ENCODE measurements at regions not wholly inside any gene's neighbourhood (a gene's known extent, or its start where the extent isn't known, plus 50 kb on each side); places are given as distances from the start of the nearest gene placed in this dataset.
A peak's percentile ranks its signal among the peaks of the same experiment; 100 is the strongest.

DNA sequence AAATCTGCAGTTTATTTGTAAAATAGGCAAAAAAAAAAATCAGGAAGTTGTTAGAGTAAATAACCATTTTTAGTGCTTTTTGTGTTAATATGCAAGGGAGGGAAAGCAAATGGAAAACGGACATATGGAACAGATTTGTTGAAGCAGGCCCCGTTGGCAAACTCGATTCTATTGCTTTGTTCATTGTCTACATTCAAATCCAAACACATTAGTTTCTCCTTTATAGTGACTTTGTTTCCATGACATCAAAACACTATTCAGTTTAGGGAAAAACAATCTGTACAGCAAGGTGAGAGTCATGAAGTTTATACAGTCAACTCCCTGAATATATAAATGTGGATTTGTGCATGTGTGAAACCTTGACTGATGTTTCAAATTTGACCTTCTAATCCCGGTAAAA is 142.2 kb downstream of the FAM47A start:
- Histone ChIP-seq H2BK5ac (ENCODE audit: low read length) (no peak overlapping the region), H3K79me1 (ENCODE audit: low read depth, low read length) (no peaks in the 10 kb centered on the region), H3K27ac (replicated peaks; ENCODE audit: low read length) (no peak overlapping the region), H3K36me3 (replicated peaks in 1 of 2; ENCODE audit: control insufficient read depth in 2 of 2, insufficient read depth in 2 of 2, low read length in 2 of 2) (no peaks in the 10 kb centered on the region), H3K4me1 (ENCODE audit: control insufficient read depth in 2 of 2, insufficient read depth in 1 of 2, low read depth in 1 of 2, low read length in 2 of 2) (no peaks in the 10 kb centered on the region), H2BK12ac (ENCODE audit: low read length) (no peak overlapping the region), H2BK120ac (ENCODE audit: low read depth, low read length) (no peak overlapping the region), H3K4ac (ENCODE audit: low read length) (no peak overlapping the region), H3K23ac (ENCODE audit: low read depth, low read length, poor library complexity) (no peak overlapping the region), H2AK5ac (ENCODE audit: low read depth, low read length) (no peak overlapping the region), H3K9me3 (replicated peaks in 1 of 2; ENCODE audit: control insufficient read depth in 2 of 2, insufficient read depth in 1 of 2, low read depth in 1 of 2, low read length in 2 of 2) (no peaks in the 10 kb centered on the region), H2AFZ (ENCODE audit: low read length) (no peak overlapping the region), H4K91ac (ENCODE audit: low read depth, low read length, poor library complexity) (no peak overlapping the region), H3K9ac (ENCODE audit: low read depth, low read length, poor library complexity) (no peak overlapping the region), H3K14ac (ENCODE audit: low read length) (no peak overlapping the region), H3K27me3 (ENCODE audit: control insufficient read depth in 3 of 3, insufficient read depth in 3 of 3, low read depth in 1 of 3, low read length in 3 of 3) (no peaks in the 10 kb centered on the region), H3K18ac (ENCODE audit: low read length) (no peak overlapping the region), H3K4me3 (ENCODE audit: low read length in 2 of 2) (no peak overlapping the region), H4K8ac (ENCODE audit: low read depth, low read length) (no peak overlapping the region), H3K4me2 (ENCODE audit: insufficient read depth, low read length, poor library complexity, severe bottlenecking) (no peak overlapping the region), H2BK15ac (ENCODE audit: low read length) (no peak overlapping the region)
- no CpG with 5 or more reads among the region's 4 CpGs for WGBS, 2 donors (ENCODE audit: extremely low coverage in 2 of 2, insufficient read length in 2 of 2, insufficient replicate concordance in 1 of 2)
- no peak for DNase-seq (ENCODE audit: low spot score)

GRCh38 chrX:33987458-33987857 is 144.7 kb downstream of the FAM47A start:
- Histone ChIP-seq H3K4me1 (ENCODE audit: control insufficient read depth in 2 of 2, insufficient read depth in 1 of 2, low read depth in 1 of 2, low read length in 2 of 2) (no peaks in the 10 kb centered on the region), H3K9ac (ENCODE audit: low read depth, low read length, poor library complexity) (no peak overlapping the region), H3K79me1 (ENCODE audit: low read depth, low read length) (no peaks in the 10 kb centered on the region), H4K91ac (ENCODE audit: low read depth, low read length, poor library complexity) (no peak overlapping the region), H3K4me3 (ENCODE audit: low read length in 2 of 2) (no peak overlapping the region), H3K18ac (ENCODE audit: low read length) (no peak overlapping the region), H3K23ac (ENCODE audit: low read depth, low read length, poor library complexity) (no peak overlapping the region), H3K27me3 (ENCODE audit: control insufficient read depth in 3 of 3, insufficient read depth in 3 of 3, low read depth in 1 of 3, low read length in 3 of 3) (no peaks in the 10 kb centered on the region), H3K9me3 (replicated peaks in 1 of 2; ENCODE audit: control insufficient read depth in 2 of 2, insufficient read depth in 1 of 2, low read depth in 1 of 2, low read length in 2 of 2) (no peaks in the 10 kb centered on the region), H2AK5ac (ENCODE audit: low read depth, low read length) (no peak overlapping the region), H2BK5ac (ENCODE audit: low read length) (no peak overlapping the region), H2BK120ac (ENCODE audit: low read depth, low read length) (no peak overlapping the region), H4K8ac (ENCODE audit: low read depth, low read length) (no peak overlapping the region), H2AFZ (ENCODE audit: low read length) (no peak overlapping the region), H3K4ac (ENCODE audit: low read length) (no peak overlapping the region), H2BK15ac (ENCODE audit: low read length) (no peak overlapping the region), H3K27ac (replicated peaks; ENCODE audit: low read length) (no peak overlapping the region), H3K14ac (ENCODE audit: low read length) (no peak overlapping the region), H2BK12ac (ENCODE audit: low read length) (no peak overlapping the region), H3K36me3 (replicated peaks in 1 of 2; ENCODE audit: control insufficient read depth in 2 of 2, insufficient read depth in 2 of 2, low read length in 2 of 2) (no peaks in the 10 kb centered on the region), H3K4me2 (ENCODE audit: insufficient read depth, low read length, poor library complexity, severe bottlenecking) (no peak overlapping the region)
- no CpG with 5 or more reads among the region's 4 CpGs for WGBS, 2 donors (ENCODE audit: extremely low coverage in 2 of 2, insufficient read length in 2 of 2, insufficient replicate concordance in 1 of 2)
- DNase-seq (ENCODE audit: low spot score) = no peak

DNA sequence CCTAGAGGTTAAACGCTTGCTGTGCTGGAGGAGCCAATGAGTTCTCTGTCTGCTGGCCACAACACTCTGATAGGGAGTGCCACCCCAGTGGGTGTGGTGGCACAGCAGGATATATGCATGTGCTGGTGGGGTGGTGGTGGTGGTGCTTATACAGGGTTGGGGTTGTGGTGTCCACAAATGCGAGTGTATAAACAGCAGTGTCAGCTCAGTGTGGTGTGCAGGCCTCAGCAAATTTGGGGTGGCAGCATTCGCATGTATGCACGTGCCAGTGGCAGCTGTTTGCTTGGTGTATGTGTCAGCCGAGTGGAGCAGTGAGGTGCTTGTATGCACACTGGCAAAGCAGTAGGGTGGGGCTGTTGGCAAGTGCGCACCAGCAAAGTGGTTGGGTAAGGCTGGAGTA is 157.4 kb downstream of the FAM47A start:
- Histone ChIP-seq H4K91ac (ENCODE audit: low read depth, low read length, poor library complexity) (no peak overlapping the region), H3K4ac (ENCODE audit: low read length) (no peak overlapping the region), H3K9me3 (replicated peaks in 1 of 2; ENCODE audit: control insufficient read depth in 2 of 2, insufficient read depth in 1 of 2, low read depth in 1 of 2, low read length in 2 of 2) (peaks cover 0 to 4% of the 10 kb centered on the region in 2 donors), H2BK15ac (ENCODE audit: low read length) (no peak overlapping the region), H2AFZ (ENCODE audit: low read length) (no peak overlapping the region), H3K23ac (ENCODE audit: low read depth, low read length, poor library complexity) (no peak overlapping the region), H3K27ac (replicated peaks; ENCODE audit: low read length) (no peak overlapping the region), H3K9ac (ENCODE audit: low read depth, low read length, poor library complexity) (no peak overlapping the region), H3K4me3 (ENCODE audit: low read length in 2 of 2) (no peak overlapping the region), H3K18ac (ENCODE audit: low read length) (no peak overlapping the region), H3K14ac (ENCODE audit: low read length) (no peak overlapping the region), H2BK12ac (ENCODE audit: low read length) (no peak overlapping the region), H3K4me2 (ENCODE audit: insufficient read depth, low read length, poor library complexity, severe bottlenecking) (no peak overlapping the region), H3K36me3 (replicated peaks in 1 of 2; ENCODE audit: control insufficient read depth in 2 of 2, insufficient read depth in 2 of 2, low read length in 2 of 2) (no peaks in the 10 kb centered on the region), H3K79me1 (ENCODE audit: low read depth, low read length) (no peaks in the 10 kb centered on the region), H3K27me3 (ENCODE audit: control insufficient read depth in 3 of 3, insufficient read depth in 3 of 3, low read depth in 1 of 3, low read length in 3 of 3) (no peaks in the 10 kb centered on the region), H2AK5ac (ENCODE audit: low read depth, low read length) (no peak overlapping the region), H2BK5ac (ENCODE audit: low read length) (no peak overlapping the region), H3K4me1 (ENCODE audit: control insufficient read depth in 2 of 2, insufficient read depth in 1 of 2, low read depth in 1 of 2, low read length in 2 of 2) (no peaks in the 10 kb centered on the region), H4K8ac (ENCODE audit: low read depth, low read length) (no peak overlapping the region), H2BK120ac (ENCODE audit: low read depth, low read length) (no peak overlapping the region)
- WGBS, 2 donors (ENCODE audit: extremely low coverage in 2 of 2, insufficient read length in 2 of 2, insufficient replicate concordance in 1 of 2) = no CpG with 5 or more reads among the region's 6 CpGs
- no peak for DNase-seq (ENCODE audit: low spot score)

- H3K14ac ChIP-seq (ENCODE audit: low read length) = no peak overlapping the region
- no peaks in the 10 kb centered on the region for H3K4me1 ChIP-seq (ENCODE audit: control insufficient read depth in 2 of 2, insufficient read depth in 1 of 2, low read depth in 1 of 2, low read length in 2 of 2)
- no CpG with 5 or more reads among the region's 3 CpGs for WGBS, 2 donors (ENCODE audit: extremely low coverage in 2 of 2, insufficient read length in 2 of 2, insufficient replicate concordance in 1 of 2)
- H3K27ac ChIP-seq (replicated peaks; ENCODE audit: low read length) = no peak overlapping the region
- H2BK5ac ChIP-seq (ENCODE audit: low read length) = no peak overlapping the region
- H3K23ac ChIP-seq (ENCODE audit: low read depth, low read length, poor library complexity) = no peak overlapping the region
- H3K4ac ChIP-seq (ENCODE audit: low read length) = no peak overlapping the region
- H2BK15ac ChIP-seq (ENCODE audit: low read length) = no peak overlapping the region
- H4K8ac ChIP-seq (ENCODE audit: low read depth, low read length) = no peak overlapping the region
- no peaks in the 10 kb centered on the region for H3K36me3 ChIP-seq (replicated peaks in 1 of 2; ENCODE audit: control insufficient read depth in 2 of 2, insufficient read depth in 2 of 2, low read length in 2 of 2)
- H3K79me1 ChIP-seq (ENCODE audit: low read depth, low read length) = no peaks in the 10 kb centered on the region
- no peak overlapping the region for H3K9ac ChIP-seq (ENCODE audit: low read depth, low read length, poor library complexity)
- no peak overlapping the region for H3K4me3 ChIP-seq (ENCODE audit: low read length in 2 of 2)
- H3K18ac ChIP-seq (ENCODE audit: low read length) = no peak overlapping the region
- DNase-seq (ENCODE audit: low spot score) = no peak
- no peaks in the 10 kb centered on the region for H3K9me3 ChIP-seq (replicated peaks in 1 of 2; ENCODE audit: control insufficient read depth in 2 of 2, insufficient read depth in 1 of 2, low read depth in 1 of 2, low read length in 2 of 2)
- H2BK12ac ChIP-seq (ENCODE audit: low read length) = no peak overlapping the region
- H2AK5ac ChIP-seq (ENCODE audit: low read depth, low read length) = no peak overlapping the region
- no peak overlapping the region for H3K4me2 ChIP-seq (ENCODE audit: insufficient read depth, low read length, poor library complexity, severe bottlenecking)
- H2AFZ ChIP-seq (ENCODE audit: low read length) = peak overlapping the region; percentile 7
- H3K27me3 ChIP-seq (ENCODE audit: control insufficient read depth in 3 of 3, insufficient read depth in 3 of 3, low read depth in 1 of 3, low read length in 3 of 3) = no peaks in the 10 kb centered on the region
- H2BK120ac ChIP-seq (ENCODE audit: low read depth, low read length) = no peak overlapping the region
- no peak overlapping the region for H4K91ac ChIP-seq (ENCODE audit: low read depth, low read length, poor library complexity)
Measured at GRCh38 chrX:33970028-33970967, 161.8 kb downstream of the FAM47A start.
